Mononuclear cell (primary cell): ENCODE measurements at regions not wholly inside any gene's neighbourhood (a gene's known extent, or its start where the extent isn't known, plus 50 kb on each side); places are given as distances from the start of the nearest gene placed in this dataset.

ENCODE experiments used
- H3K27me3 ChIP-seq: 2 replicates; pipeline ENCODE4 v1.6.0; 2011; ENCODE audit warnings: low read length, control low read depth; ENCODE audit not compliant: insufficient read depth
- H3K4me1 ChIP-seq: 2 replicates; pipeline ENCODE4 v1.5.1; 2011; ENCODE audit warnings: mild to moderate bottlenecking, low read length, control low read depth; ENCODE audit not compliant: insufficient read depth
- H3K4me3 ChIP-seq: 2 replicates; pipeline ENCODE4 v1.5.1; 2011; ENCODE audit warnings: mild to moderate bottlenecking, low read length, moderate library complexity
- H3K9me3 ChIP-seq: 2 replicates; pipeline ENCODE4 v1.5.1; 2011; ENCODE audit warnings: low read depth, mild to moderate bottlenecking, control low read depth, low read length

DNA sequence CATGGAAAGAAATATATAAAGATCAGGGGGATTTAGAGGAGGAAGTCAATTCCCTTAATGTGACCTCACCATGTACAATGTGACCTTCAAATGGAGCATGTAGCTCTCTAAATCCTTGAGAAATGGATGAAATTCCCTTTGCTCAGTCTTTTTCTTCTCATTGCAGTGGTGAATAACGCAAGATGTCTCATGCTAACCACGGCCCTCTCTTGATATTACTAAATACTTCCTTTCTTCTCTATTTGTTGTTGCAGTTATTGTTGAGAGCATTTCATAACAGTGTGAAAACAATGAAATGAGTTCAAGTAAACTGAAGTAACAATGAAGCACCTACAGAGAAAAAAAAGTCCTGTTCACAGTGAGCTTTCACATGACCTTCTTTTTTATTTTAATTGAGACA is 55.6 kb downstream of the ZNF281 start:
- H3K27me3 ChIP-seq: no peaks in the 10 kb centered on the region
- peaks cover 58% of the 10 kb centered on the region for H3K4me1 ChIP-seq

GRCh38 chr1:200353232-200353631 is 56.6 kb downstream of the ZNF281 start:
- H3K27me3 ChIP-seq: no peaks in the 10 kb centered on the region
- no peak overlapping the region for H3K4me3 ChIP-seq
- H3K4me1 ChIP-seq: peaks cover 58% of the 10 kb centered on the region
- H3K9me3 ChIP-seq: no peaks in the 10 kb centered on the region

More for the DNA sequence above, 55.6 kb downstream of the ZNF281 start:
- no peaks in the 10 kb centered on the region for H3K9me3 ChIP-seq
- no peak overlapping the region for H3K4me3 ChIP-seq

DNA sequence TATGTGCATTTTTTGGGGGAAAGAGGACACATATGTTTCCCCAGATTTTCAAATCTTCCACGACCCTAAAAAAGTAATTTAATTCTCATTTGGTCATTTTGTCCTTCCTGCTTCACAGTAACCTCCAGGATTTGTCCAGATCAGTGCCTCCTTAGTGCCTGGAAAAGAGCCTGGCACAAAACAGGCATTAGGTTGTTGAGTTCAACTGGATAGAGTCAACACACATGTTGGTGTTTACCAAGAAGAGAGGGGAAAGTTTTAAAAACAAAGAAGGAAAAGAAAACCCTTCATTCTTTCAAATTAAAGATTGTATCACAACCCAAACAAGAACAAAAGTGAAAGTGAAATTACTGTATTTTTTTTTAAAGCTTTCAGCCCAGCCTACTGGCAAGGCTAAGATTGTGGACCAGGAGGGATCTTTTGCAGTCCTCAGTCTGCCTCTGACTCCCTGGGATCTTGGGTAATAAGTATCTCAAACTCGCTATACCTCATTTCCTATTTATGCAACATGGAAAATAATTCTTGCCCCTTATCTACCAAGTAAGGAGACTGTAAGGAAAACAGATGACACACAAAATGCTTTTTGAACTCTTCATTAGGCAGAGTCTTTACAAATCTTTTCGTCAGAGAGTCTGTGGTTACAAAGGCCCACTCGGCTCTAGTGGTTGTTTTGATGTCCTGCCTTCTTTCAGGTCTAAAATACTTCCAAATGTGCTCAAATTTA is 57.8 kb downstream of the ZNF281 start:
- Histone ChIP-seq H3K4me1 (peaks cover 58% of the 10 kb centered on the region), H3K4me3 (no peak overlapping the region), H3K27me3 (no peaks in the 10 kb centered on the region), H3K9me3 (no peaks in the 10 kb centered on the region)

DNA sequence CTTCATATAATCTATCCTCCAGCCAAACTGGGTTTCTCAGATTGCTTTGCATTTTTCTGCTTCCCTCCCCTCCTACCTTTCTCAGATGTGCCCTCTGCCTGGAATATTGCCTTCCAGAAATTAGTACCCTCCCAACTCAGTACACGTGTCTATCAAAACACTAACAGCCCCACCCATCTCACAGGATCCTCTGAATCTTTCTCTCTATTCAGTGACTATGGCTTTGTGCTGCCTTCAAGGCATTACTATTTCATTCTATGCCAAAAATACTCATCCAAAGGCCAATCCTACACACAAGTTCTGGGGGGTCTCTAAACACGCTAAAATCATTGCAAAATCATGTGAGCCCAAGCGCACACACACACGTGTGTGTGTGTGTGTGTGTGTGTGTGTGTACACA is 58.4 kb downstream of the ZNF281 start:
- no peak overlapping the region for H3K4me3 ChIP-seq
- H3K4me1 ChIP-seq: peaks cover 53% of the 10 kb centered on the region
- H3K9me3 ChIP-seq: no peaks in the 10 kb centered on the region
- H3K27me3 ChIP-seq: no peaks in the 10 kb centered on the region

DNA sequence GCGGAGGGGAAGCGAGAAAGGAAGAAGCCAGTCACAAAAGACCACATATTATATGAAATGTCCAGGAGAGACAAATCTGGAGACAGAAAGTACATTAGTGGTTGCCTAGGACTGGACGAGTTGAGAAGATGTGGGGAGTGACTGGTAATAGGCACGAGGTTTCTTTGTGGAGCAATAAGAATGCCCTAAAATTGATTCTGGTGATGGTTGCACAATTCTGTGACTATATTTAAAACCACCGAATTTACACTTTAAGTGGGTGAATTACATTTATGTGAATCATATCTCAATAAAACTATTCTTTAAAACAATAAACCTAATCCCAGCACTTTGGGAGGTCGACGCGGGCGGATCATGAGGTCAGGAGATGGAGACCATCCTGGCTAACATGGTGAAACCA is 63.1 kb downstream of the ZNF281 start:
- H3K27me3 ChIP-seq: no peaks in the 10 kb centered on the region
- no peak overlapping the region for H3K4me3 ChIP-seq

DNA sequence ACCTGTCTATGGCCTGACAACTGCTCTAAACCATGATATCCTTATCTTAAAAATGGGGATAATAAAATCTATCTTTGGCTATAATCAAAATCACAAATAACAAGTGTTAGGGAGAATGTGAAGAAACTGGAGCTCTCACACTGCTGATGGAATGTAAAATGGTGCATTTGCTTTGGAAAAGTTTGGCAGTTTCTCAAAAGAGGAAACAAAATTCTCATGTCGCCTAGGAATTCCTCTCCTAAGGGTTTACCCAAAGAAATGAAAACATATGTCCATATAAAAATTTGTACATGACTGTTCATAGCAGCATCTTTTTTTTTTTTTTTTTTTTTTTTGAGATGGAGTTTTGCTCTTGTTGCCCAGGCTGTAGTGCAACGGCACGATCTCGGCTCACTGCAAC is 64.3 kb downstream of the ZNF281 start:
- Histone ChIP-seq H3K4me3 (no peak overlapping the region), H3K4me1 (peaks cover 10% of the 10 kb centered on the region), H3K27me3 (no peaks in the 10 kb centered on the region), H3K9me3 (no peaks in the 10 kb centered on the region)

More for the DNA sequence above, 63.1 kb downstream of the ZNF281 start:
- Histone ChIP-seq H3K4me1 (peaks cover 16% of the 10 kb centered on the region), H3K9me3 (no peaks in the 10 kb centered on the region)

DNA sequence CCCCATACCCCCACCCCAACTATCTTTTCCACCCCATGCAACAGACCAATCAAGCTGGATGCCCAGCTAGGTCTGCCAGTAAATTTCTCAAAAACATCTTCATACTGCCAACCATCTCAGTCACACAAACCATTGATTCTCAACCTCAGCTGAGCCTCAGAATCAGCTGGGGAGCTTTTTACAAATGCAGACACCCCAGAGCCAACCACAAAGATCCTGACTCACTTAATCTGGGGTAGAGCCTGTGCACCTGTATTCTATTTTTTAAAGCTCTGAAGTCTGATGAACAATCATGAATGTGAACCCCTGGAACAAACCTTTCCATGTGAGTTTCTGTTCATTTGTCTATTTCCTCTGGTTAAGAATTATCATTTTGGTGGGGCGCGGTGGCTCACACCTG is 66.0 kb downstream of the ZNF281 start:
- peaks cover 10% of the 10 kb centered on the region for H3K4me1 ChIP-seq
- no peaks in the 10 kb centered on the region for H3K27me3 ChIP-seq
- H3K4me3 ChIP-seq: no peak overlapping the region
- H3K9me3 ChIP-seq: no peaks in the 10 kb centered on the region

DNA sequence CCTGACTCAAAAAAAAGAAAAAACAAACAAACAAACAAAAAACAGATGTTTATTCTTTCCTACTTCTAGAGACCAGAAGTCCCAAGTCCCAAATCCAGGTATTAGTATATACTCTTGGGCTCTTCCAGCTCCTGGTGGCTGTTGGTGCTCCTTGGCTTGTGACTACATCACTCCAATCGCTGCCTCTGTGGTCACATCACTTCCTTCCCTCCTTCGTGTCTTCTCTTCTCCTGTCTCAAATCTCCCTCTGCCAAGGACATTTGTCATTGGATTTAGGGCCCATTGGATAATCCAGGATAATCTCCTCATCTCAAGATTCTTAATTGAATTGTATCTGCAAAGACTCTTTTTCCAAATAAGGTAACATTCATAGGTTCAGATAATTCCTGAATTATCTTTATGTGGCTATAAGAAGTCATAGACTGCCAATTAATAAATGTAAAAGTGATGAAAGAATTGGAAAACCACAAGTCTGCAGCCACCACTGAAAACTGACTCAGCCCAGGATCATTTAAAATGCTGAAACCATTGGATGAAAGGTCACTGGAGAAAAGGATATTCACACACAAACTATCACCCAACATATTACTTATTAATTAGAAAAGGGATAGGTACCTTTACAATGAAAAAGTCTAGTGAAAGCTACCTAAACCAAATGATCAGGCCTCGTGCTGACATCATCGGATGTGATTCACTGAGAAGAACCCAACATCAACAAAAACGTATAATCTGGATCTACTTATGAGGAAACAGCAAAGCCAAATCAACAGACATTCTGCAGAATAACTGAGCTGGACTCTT is 67.1 kb downstream of the ZNF281 start:
- H3K4me3 ChIP-seq: no peak overlapping the region
- H3K9me3 ChIP-seq: no peaks in the 10 kb centered on the region
- no peaks in the 10 kb centered on the region for H3K27me3 ChIP-seq
- peaks cover 17% of the 10 kb centered on the region for H3K4me1 ChIP-seq

DNA sequence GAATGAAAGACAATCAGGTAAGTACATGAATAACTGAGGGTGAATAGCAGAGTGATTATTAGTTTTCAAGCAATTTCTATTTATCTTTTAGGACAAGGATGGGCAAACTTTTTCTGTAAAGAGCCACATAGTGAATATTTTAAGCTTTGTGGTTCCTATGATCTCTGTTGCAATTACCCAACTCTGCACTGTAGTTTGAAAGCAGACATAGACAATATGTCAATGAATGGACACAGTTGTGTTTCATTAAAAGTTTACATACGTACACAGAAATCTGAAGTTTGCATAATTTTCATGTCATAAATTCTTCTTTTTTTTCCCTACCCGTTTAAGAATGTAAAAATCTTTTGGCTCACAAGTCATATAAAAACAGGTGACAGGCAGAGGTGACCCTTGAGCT is 71.4 kb downstream of the ZNF281 start:
- Histone ChIP-seq H3K4me3 (no peak overlapping the region), H3K27me3 (no peaks in the 10 kb centered on the region)

GRCh38 chr1:200337831-200338230 is 72.0 kb downstream of the ZNF281 start:
- no peaks in the 10 kb centered on the region for H3K9me3 ChIP-seq
- no peaks in the 10 kb centered on the region for H3K27me3 ChIP-seq
- peaks cover 23% of the 10 kb centered on the region for H3K4me1 ChIP-seq
- H3K4me3 ChIP-seq: no peak overlapping the region

More for the DNA sequence above, 71.4 kb downstream of the ZNF281 start:
- Histone ChIP-seq H3K4me1 (peaks cover 26% of the 10 kb centered on the region), H3K9me3 (no peaks in the 10 kb centered on the region)

- H3K4me3 ChIP-seq: no peak overlapping the region
- H3K9me3 ChIP-seq: no peaks in the 10 kb centered on the region
- H3K4me1 ChIP-seq: peaks cover 19% of the 10 kb centered on the region
- no peaks in the 10 kb centered on the region for H3K27me3 ChIP-seq
Observed at GRCh38 chr1:200337410-200337809, 72.4 kb downstream of the ZNF281 start.

DNA sequence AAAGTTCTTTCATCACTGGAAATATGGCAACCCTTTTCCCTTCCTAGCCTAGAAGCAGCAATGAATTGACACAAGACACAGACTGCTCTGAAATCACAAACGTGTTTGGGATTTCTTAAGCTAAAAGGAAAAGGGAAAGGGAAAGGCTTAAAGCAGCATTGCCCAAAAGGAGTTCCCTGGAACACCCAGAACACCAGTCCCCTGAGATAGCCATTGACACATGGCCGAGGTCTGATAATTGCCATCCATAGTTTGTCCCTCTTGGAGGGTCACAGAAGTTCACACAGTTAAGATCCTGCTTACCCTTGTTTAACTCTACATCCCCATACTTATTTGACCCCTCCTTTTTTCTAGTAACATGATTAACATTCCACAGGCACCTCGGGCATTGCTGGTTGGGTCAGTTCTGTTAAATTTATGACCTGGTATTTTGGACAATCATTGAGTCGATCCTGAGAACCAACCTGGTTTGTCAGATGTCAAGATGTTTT is 72.9 kb downstream of the ZNF281 start:
- no peaks in the 10 kb centered on the region for H3K9me3 ChIP-seq
- no peak overlapping the region for H3K4me3 ChIP-seq
- H3K27me3 ChIP-seq: no peaks in the 10 kb centered on the region
- H3K4me1 ChIP-seq: peaks cover 16% of the 10 kb centered on the region

GRCh38 chr1:200336101-200336845 is 73.6 kb downstream of the ZNF281 start:
- Histone ChIP-seq H3K4me1 (peaks cover 16% of the 10 kb centered on the region), H3K4me3 (no peak overlapping the region), H3K27me3 (no peaks in the 10 kb centered on the region), H3K9me3 (no peaks in the 10 kb centered on the region)

DNA sequence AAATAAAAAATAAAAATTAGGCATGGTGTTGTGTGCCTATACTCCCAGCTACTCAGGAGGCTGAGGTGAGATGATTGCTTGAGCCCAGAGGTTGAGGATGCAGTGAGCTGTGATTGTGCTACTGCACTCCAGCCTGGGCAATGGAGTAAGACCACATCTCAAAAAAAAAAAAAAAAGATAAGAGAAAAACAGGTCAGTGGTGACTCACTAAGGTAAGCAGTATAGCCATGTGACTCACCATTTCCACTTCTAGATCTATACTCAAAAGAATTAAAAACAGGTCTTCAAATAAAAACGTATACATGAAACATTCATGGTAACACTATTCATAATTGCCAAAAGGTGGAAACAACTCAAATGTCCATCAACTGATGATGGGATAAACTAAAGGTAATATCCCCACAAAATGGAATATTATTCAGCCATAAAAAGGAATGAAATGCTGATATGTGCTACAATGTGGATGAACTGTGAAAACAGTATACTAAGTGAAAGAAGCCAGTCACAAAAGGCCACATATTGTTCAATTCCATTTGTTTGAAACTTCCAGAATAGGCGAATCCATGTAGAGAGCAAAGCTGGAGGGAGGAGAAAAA is 75.1 kb downstream of the ZNF281 start:
- no peaks in the 10 kb centered on the region for H3K9me3 ChIP-seq
- no peak overlapping the region for H3K4me3 ChIP-seq
- peaks cover 16% of the 10 kb centered on the region for H3K4me1 ChIP-seq
- H3K27me3 ChIP-seq: no peaks in the 10 kb centered on the region

DNA sequence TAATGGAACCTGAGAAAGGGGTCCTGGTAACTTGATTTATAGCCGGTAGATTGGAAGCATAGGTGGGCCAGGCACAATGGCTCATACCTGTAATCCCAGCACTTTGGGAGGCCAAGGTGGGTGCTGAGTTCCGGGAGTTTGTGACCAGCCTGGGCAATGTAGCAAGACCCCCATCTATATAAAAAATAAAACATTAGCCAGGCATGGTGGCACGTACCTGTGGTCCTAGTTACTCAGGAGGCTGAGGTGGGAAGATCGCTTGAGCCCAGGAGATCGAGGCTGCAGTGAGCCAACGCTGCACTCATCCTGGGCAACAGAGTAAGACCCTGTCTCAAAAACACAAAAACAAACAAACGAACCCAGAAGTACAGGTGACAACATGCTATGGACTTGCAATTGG is 76.5 kb downstream of the ZNF281 start:
- Histone ChIP-seq H3K27me3 (no peaks in the 10 kb centered on the region), H3K9me3 (no peaks in the 10 kb centered on the region), H3K4me1 (peaks cover 16% of the 10 kb centered on the region), H3K4me3 (no peak overlapping the region)
